Embryonic facial prominence (tissue), 1 donor: ENCODE measurements at regions not wholly inside any gene's neighbourhood (a gene's known extent, or its start where the extent isn't known, plus 50 kb on each side); places are given as distances from the start of the nearest gene placed in this dataset.

Experiments used
- DNase-seq: peaks from one replicate; pipeline ENCODE4 v3.0.0-alpha.2; 2016; ENCODE audit errors: extremely low spot score

- no peak for DNase-seq
Observed at GRCh38 chr14:47872588-47872987, 197.2 kb upstream of the MDGA2 start.

GRCh38 chr14:47863441-47863840, 188.0 kb upstream of the MDGA2 start:
- no peak for DNase-seq

- no peak for DNase-seq
Observed at GRCh38 chr14:47857646-47858045, 182.2 kb upstream of the MDGA2 start.

- DNase-seq: no peak
Observed at GRCh38 chr14:47852278-47852677, 176.9 kb upstream of the MDGA2 start.

- DNase-seq: no peak
Observed at GRCh38 chr14:47846008-47846407, 170.6 kb upstream of the MDGA2 start.

- DNase-seq: no peak
Observed at GRCh38 chr14:47843236-47843635, 167.8 kb upstream of the MDGA2 start.

GRCh38 chr14:47833011-47833410, 157.6 kb upstream of the MDGA2 start:
- no peak for DNase-seq

- DNase-seq: no peak
Observed at GRCh38 chr14:47826809-47827208, 151.4 kb upstream of the MDGA2 start.

- no peak for DNase-seq
Observed at GRCh38 chr14:47822326-47822725, 146.9 kb upstream of the MDGA2 start.

- no peak for DNase-seq
Observed at GRCh38 chr14:47821135-47821534, 145.7 kb upstream of the MDGA2 start.

- no peak for DNase-seq
Observed at GRCh38 chr14:47790477-47790876, 115.1 kb upstream of the MDGA2 start.

GRCh38 chr14:47785058-47785457, 109.7 kb upstream of the MDGA2 start:
- DNase-seq: no peak

GRCh38 chr14:47778631-47779030, 103.2 kb upstream of the MDGA2 start:
- DNase-seq: no peak

- no peak for DNase-seq
Observed at GRCh38 chr14:47772652-47773051, 97.2 kb upstream of the MDGA2 start.

- no peak for DNase-seq
Observed at GRCh38 chr14:47763188-47763854, 87.9 kb upstream of the MDGA2 start.

GRCh38 chr14:47746986-47747385, 71.6 kb upstream of the MDGA2 start:
- DNase-seq: no peak

- DNase-seq: no peak
Observed at GRCh38 chr14:47744155-47744554, 68.8 kb upstream of the MDGA2 start.

- no peak for DNase-seq
Observed at GRCh38 chr14:47739541-47739940, 64.1 kb upstream of the MDGA2 start.

GRCh38 chr14:47730296-47730695, 54.9 kb upstream of the MDGA2 start:
- DNase-seq: no peak
